ENCODE measurements at regions not wholly inside any gene's neighbourhood (a gene's known extent, or its start where the extent isn't known, plus 50 kb on each side); places are given as distances from the start of the nearest gene placed in this dataset.

DNA sequence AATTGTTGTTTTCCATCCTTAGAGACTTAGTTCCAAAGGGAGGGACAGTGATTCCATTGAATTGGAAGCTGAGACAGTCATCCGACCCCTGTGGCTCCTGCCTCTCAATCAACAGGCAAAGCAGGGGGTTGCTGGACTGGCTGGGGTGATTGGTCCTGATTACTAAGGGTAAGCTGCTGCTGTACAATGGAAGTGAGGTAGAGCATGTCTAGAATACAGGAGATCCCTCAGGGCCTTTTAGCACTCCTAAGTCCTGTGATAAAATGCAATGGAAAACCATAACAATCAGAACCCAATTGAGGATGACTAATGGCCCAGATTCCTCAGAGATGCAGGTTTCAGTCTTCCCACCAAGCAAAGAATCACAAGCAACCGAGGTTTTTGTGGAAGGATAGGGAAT, 127.6 kb downstream of the AASDH start:
- H3K36me3 ChIP-seq (replicated peaks in 1 of 2; ENCODE audit: control insufficient read depth in 1 of 2, insufficient read depth in 2 of 2, low read length in 2 of 2): no peaks in the 10 kb centered on the region
- WGBS (ENCODE audit: low lambda C conversion rate): 48% methylated on average over 2 of the region's 2 CpGs
- no peak for FAIRE-seq
- TF ChIP-seq ZNF510 (CRISPR knock-in tag; IDR thresholded peaks at IDR 0.05; ENCODE audit: low read depth) (no peak), MAF1 (CRISPR knock-in tag; IDR thresholded peaks at IDR 0.05; ENCODE audit: borderline replicate concordance) (no peak), U2AF1 (optimal IDR thresholded peaks at IDR 0.05; ENCODE audit: low read depth, low read length) (no peak), FOXO1 (CRISPR knock-in tag; IDR thresholded peaks at IDR 0.05) (no peak), ZBTB46 (CRISPR knock-in tag; IDR thresholded peaks at IDR 0.05; ENCODE audit: borderline replicate concordance) (no peak), WIZ (CRISPR knock-in tag; IDR thresholded peaks at IDR 0.05) (no peak), PRPF4 (IDR thresholded peaks at IDR 0.05; ENCODE audit: low read depth, low read length, poor library complexity, severe bottlenecking) (no peak)
- TF ChIP-seq, protein P1, sequence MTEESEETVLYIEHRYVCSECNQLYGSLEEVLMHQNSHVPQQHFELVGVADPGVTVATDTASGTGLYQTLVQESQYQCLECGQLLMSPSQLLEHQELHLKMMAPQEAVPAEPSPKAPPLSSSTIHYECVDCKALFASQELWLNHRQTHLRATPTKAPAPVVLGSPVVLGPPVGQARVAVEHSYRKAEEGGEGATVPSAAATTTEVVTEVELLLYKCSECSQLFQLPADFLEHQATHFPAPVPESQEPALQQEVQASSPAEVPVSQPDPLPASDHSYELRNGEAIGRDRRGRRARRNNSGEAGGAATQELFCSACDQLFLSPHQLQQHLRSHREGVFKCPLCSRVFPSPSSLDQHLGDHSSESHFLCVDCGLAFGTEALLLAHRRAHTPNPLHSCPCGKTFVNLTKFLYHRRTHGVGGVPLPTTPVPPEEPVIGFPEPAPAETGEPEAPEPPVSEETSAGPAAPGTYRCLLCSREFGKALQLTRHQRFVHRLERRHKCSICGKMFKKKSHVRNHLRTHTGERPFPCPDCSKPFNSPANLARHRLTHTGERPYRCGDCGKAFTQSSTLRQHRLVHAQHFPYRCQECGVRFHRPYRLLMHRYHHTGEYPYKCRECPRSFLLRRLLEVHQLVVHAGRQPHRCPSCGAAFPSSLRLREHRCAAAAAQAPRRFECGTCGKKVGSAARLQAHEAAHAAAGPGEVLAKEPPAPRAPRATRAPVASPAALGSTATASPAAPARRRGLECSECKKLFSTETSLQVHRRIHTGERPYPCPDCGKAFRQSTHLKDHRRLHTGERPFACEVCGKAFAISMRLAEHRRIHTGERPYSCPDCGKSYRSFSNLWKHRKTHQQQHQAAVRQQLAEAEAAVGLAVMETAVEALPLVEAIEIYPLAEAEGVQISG (CRISPR knock-in tag; IDR thresholded peaks at IDR 0.05): no peak
- TF ChIP-seq, protein P2, sequence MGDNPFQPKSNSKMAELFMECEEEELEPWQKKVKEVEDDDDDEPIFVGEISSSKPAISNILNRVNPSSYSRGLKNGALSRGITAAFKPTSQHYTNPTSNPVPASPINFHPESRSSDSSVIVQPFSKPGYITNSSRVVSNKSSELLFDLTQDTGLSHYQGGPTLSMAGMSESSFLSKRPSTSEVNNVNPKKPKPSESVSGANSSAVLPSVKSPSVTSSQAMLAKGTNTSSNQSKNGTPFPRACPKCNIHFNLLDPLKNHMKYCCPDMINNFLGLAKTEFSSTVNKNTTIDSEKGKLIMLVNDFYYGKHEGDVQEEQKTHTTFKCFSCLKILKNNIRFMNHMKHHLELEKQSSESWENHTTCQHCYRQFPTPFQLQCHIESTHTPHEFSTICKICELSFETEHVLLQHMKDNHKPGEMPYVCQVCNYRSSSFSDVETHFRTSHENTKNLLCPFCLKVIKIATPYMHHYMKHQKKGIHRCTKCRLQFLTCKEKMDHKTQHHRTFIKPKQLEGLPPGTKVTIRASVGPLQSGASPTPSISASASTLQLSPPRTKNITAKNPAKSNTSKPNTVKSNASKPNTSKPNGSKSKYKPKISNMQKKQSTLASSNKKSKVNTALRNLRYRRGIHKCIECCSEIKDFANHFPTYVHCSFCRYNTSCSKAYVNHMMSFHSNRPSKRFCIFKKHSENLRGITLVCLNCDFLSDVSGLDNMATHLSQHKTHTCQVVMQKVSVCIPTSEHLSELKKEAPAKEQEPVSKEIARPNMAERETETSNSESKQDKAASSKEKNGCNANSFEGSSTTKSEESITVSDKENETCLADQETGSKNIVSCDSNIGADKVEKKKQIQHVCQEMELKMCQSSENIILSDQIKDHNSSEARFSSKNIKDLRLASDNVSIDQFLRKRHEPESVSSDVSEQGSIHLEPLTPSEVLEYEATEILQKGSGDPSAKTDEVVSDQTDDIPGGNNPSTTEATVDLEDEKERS (CRISPR knock-in tag; IDR thresholded peaks at IDR 0.05): no peak

More for the DNA sequence above, 127.6 kb downstream of the AASDH start:
- Histone ChIP-seq H2AFZ (ENCODE audit: low read length) (no peak overlapping the region), H3K4me3 (replicated peaks in 1 of 3; ENCODE audit: insufficient read depth in 1 of 3, low read depth in 2 of 3, low read length in 3 of 3) (no peak overlapping the region), H3K27me3 (ENCODE audit: control insufficient read depth in 1 of 2, insufficient read depth in 2 of 2, low read length in 2 of 2) (no peaks in the 10 kb centered on the region), H3K4me1 (ENCODE audit: insufficient read depth, low read length) (no peaks in the 10 kb centered on the region), H4K20me1 (ENCODE audit: insufficient read depth, low read length) (no peaks in the 10 kb centered on the region), H3K27ac (ENCODE audit: extremely low read length, insufficient read depth, low read length) (no peak overlapping the region), H3K9me3 (ENCODE audit: low read length) (peaks cover 8% of the 10 kb centered on the region), H3K79me2 (ENCODE audit: insufficient read depth, low read length) (no peaks in the 10 kb centered on the region), H3K4me2 (ENCODE audit: low read depth, low read length) (no peak overlapping the region), H3K9ac (ENCODE audit: insufficient read depth, low read depth, low read length) (no peak overlapping the region)
- ATAC-seq (no peak), DNase-seq (ENCODE audit: low spot score) (no peak)
- POLR2A ChIA-PET: no interaction called here
- no TSS peak for BruUV-seq (replicated peaks)
- in situ Hi-C loops (cut with HindIII; ENCODE audit: extremely low pct_ligation_motif_present, low pct_unique_long_range_greater_than_20kb): no loop called here
- CTCF ChIA-PET (ENCODE audit: low intra/inter-chr PET ratio, low total read pairs): no interaction called here
- intact Hi-C loops (cut with micrococcal nuclease; ENCODE audit: unreplicated experiment): no loop called here

Data from HepG2 (cell line).